ENCODE measurements at regions not wholly inside any gene's neighbourhood (a gene's known extent, or its start where the extent isn't known, plus 50 kb on each side); places are given as distances from the start of the nearest gene placed in this dataset.

GRCh38 chr11:104819107-104819506 is 79.2 kb downstream of the CASP12 start:
- DNase-seq (ENCODE audit: low spot score) = no peak
- H3K27ac ChIP-seq (ENCODE audit: low read depth, low read length, poor library complexity, severe bottlenecking) = no peak overlapping the region
- no peaks in the 10 kb centered on the region for H3K36me3 ChIP-seq (ENCODE audit: insufficient read depth, low read length)
- no peak overlapping the region for H3K4me3 ChIP-seq (ENCODE audit: low read depth, low read length, poor library complexity, severe bottlenecking)
- BruUV-seq (replicated peaks) = no TSS peak
- no peaks in the 10 kb centered on the region for H4K20me1 ChIP-seq (ENCODE audit: insufficient read depth, low read length)
- 0 out of 2 replicates have a peak, but pooled peaks cover 5% of the 10 kb centered on the region for H3K9me2 ChIP-seq (ENCODE audit: insufficient read depth, low read length)
- H2AFZ ChIP-seq (ENCODE audit: low read length) = no peak overlapping the region
- ChIA-PET POLR2A (no interaction called here), CTCF (ENCODE audit: unreplicated experiment) (no interaction called here)
- no peaks in the 10 kb centered on the region for H3K79me2 ChIP-seq (ENCODE audit: insufficient read depth, low read depth, low read length)
- TF ChIP-seq EZH2phosphoT487 (IDR thresholded peaks at IDR 0.05; ENCODE audit: borderline replicate concordance, low read depth, low read length) (no peak), CTCF (conservative IDR thresholded peaks at IDR 0.05; ENCODE audit: low read length) (no peak)
- H3K9me3 ChIP-seq (ENCODE audit: low read length) = no peaks in the 10 kb centered on the region
- H3K4me1 ChIP-seq (ENCODE audit: insufficient read depth, low read length, poor library complexity, severe bottlenecking) = no peaks in the 10 kb centered on the region
- no peak overlapping the region for H3K4me2 ChIP-seq (ENCODE audit: low read length)
- intact Hi-C loops (cut with micrococcal nuclease; ENCODE audit: unreplicated experiment) = no loop called here

- BruUV-seq (replicated peaks) = no TSS peak
- CTCF ChIA-PET (ENCODE audit: unreplicated experiment) = no interaction called here
- POLR2A ChIA-PET = no interaction called here
Observed at GRCh38 chr11:104817973-104818372, 80.3 kb downstream of the CASP12 start.

GRCh38 chr11:104813532-104813931 is 84.7 kb downstream of the CASP12 start:
- no TSS peak for BruUV-seq (replicated peaks)
- Histone ChIP-seq H3K9me3 (ENCODE audit: low read length) (no peaks in the 10 kb centered on the region), H3K4me1 (ENCODE audit: insufficient read depth, low read length, poor library complexity, severe bottlenecking) (no peaks in the 10 kb centered on the region), H3K4me3 (ENCODE audit: low read depth, low read length, poor library complexity, severe bottlenecking) (no peak overlapping the region), H3K79me2 (ENCODE audit: insufficient read depth, low read depth, low read length) (no peaks in the 10 kb centered on the region), H4K20me1 (ENCODE audit: insufficient read depth, low read length) (no peaks in the 10 kb centered on the region), H3K36me3 (ENCODE audit: insufficient read depth, low read length) (no peaks in the 10 kb centered on the region), H2AFZ (ENCODE audit: low read length) (no peak overlapping the region), H3K9me2 (ENCODE audit: insufficient read depth, low read length) (0 out of 2 replicates have a peak, but pooled peaks cover 5% of the 10 kb centered on the region), H3K4me2 (ENCODE audit: low read length) (no peak overlapping the region), H3K27ac (ENCODE audit: low read depth, low read length, poor library complexity, severe bottlenecking) (no peak overlapping the region)
- no peak for DNase-seq (ENCODE audit: low spot score)
- CTCF ChIA-PET (ENCODE audit: unreplicated experiment) = no interaction called here
- TF ChIP-seq CTCF (conservative IDR thresholded peaks at IDR 0.05; ENCODE audit: low read length) = no peak
- TF ChIP-seq EZH2phosphoT487 (IDR thresholded peaks at IDR 0.05; ENCODE audit: borderline replicate concordance, low read depth, low read length) = no peak
- POLR2A ChIA-PET = no interaction called here
- intact Hi-C loops (cut with micrococcal nuclease; ENCODE audit: unreplicated experiment) = no loop called here

More at GRCh38 chr11:104817973-104818372, 80.3 kb downstream of the CASP12 start:
- H3K4me1 ChIP-seq (ENCODE audit: insufficient read depth, low read length, poor library complexity, severe bottlenecking) = no peaks in the 10 kb centered on the region
- intact Hi-C loops (cut with micrococcal nuclease; ENCODE audit: unreplicated experiment) = no loop called here
- no peaks in the 10 kb centered on the region for H4K20me1 ChIP-seq (ENCODE audit: insufficient read depth, low read length)
- H3K4me3 ChIP-seq (ENCODE audit: low read depth, low read length, poor library complexity, severe bottlenecking) = no peak overlapping the region
- H3K27ac ChIP-seq (ENCODE audit: low read depth, low read length, poor library complexity, severe bottlenecking) = no peak overlapping the region
- H2AFZ ChIP-seq (ENCODE audit: low read length) = no peak overlapping the region
- H3K79me2 ChIP-seq (ENCODE audit: insufficient read depth, low read depth, low read length) = no peaks in the 10 kb centered on the region
- no peak for DNase-seq (ENCODE audit: low spot score)
- 0 out of 2 replicates have a peak, but pooled peaks cover 5% of the 10 kb centered on the region for H3K9me2 ChIP-seq (ENCODE audit: insufficient read depth, low read length)
- H3K36me3 ChIP-seq (ENCODE audit: insufficient read depth, low read length) = no peaks in the 10 kb centered on the region
- no peak for TF ChIP-seq EZH2phosphoT487 (IDR thresholded peaks at IDR 0.05; ENCODE audit: borderline replicate concordance, low read depth, low read length)
- no peak for TF ChIP-seq CTCF (conservative IDR thresholded peaks at IDR 0.05; ENCODE audit: low read length)
- H3K4me2 ChIP-seq (ENCODE audit: low read length) = no peak overlapping the region
- H3K9me3 ChIP-seq (ENCODE audit: low read length) = no peaks in the 10 kb centered on the region
